ENCODE measurements at regions not wholly inside any gene's neighbourhood (a gene's known extent, or its start where the extent isn't known, plus 50 kb on each side); places are given as distances from the start of the nearest gene placed in this dataset.

- DNase-seq, result no peak
These were observed 801.7 kb downstream of the BRD1 start for GRCh38 chr22:49025791-49026493.

- DNase-seq, result no peak
These were observed 802.8 kb downstream of the BRD1 start for GRCh38 chr22:49024775-49025440.

- no peak for DNase-seq
These were observed 803.5 kb downstream of the BRD1 start for GRCh38 chr22:49023879-49024774.

GRCh38 chr22:49023161-49023878, 804.4 kb downstream of the BRD1 start:
- DNase-seq, result no peak

DNA sequence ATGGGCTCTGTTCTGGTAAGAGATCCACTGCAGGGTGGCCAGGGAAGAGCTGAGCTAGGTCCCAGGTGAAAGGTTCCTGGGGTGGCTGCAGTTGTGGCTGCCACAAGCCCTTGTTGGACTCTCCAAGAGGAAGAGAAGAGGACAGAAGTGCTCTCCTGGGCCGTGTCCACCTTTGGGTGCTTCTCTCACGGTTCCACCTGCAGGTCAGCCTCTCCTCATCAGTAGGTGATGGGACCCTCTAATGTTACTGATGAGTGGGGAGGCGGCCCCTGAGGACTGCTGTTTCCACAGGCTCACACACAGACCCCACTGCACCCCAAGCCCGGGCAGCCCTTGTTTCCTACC, 804.9 kb downstream of the BRD1 start:
- DNase-seq, result no peak

DNA sequence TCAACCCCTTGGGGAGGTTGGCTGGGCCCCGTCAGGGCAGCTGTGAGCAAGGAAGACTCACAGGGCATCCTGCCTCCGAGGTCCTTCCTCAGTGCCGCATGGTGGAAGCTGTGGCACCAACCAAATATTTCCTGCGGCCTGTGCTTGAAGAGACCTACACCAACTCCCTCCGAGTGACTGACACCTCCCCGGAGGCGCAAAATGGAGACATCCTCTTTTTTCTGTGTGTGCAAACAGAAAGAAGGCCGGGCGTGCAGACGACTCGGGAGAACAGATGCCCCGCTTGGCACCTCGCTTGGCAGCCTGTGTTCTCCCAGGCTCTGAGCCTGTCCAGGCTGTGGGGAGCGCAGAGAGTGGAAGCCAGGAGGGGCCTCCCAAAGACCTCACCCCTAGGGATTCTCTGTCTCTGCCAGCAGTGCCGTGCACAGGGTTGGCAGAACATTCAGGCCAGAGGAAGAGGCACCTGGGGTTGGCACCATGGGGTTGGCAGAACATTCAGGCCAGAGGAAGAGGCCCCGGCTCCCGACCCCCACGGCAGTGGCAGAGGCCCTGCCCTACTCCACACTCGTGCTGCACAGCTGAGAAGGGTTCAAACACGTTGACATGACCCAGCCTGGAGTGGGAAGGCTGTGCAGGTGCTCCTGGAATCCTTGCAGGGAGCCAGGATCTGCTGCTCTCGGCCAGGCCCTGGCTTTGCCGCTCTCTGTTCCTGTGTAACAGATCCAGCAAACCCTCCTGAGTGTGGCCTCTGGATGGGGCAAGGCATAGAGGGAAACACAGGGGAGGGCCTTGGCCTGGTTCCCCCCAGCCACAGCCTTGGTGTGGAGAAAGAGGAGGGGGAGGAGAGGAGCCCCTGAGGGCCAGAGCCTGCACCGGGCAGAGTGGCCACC, 805.5 kb downstream of the BRD1 start:
- DNase-seq, result no peak

DNA sequence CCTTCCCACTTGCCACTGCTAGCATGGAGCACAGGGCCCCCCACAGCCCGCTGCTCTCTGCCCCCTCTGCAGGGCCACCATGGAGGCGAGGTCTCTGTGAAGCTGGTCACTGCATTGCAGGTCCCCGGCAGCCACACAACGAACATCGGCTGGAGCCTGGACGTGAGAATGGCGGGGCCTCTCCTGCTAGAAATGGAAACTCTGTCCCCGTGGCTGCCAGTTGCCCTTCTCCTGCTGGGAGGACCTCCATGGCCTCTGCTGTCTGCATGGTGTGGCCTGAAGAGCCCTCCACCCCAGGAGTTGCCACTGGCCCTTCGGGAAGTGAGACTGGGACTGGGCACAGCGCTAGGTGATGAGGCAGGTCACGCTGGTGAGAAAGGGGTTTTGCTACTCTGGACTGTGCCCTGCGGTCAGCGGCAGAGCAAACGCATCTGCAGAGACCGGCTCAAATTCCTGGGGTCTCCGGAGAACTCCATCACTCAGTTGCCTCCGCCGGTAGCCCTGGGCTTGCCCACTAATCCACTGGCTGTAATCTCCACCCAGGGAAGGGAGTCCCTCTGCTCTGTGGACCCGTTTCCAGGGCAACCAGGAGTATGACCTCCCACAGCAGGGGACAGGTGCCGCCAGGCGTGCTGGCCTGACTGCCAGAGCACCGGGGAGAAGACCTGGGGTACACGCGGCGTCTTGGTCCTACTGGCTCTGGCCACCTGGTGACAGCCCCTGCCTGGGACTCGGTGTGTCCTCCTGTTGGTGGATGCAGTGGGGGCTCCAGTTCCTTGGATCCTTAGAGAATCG, 806.3 kb downstream of the BRD1 start:
- no peak for DNase-seq

- no peak for DNase-seq
These were observed 807.6 kb downstream of the BRD1 start for GRCh38 chr22:49019737-49020713.

DNA sequence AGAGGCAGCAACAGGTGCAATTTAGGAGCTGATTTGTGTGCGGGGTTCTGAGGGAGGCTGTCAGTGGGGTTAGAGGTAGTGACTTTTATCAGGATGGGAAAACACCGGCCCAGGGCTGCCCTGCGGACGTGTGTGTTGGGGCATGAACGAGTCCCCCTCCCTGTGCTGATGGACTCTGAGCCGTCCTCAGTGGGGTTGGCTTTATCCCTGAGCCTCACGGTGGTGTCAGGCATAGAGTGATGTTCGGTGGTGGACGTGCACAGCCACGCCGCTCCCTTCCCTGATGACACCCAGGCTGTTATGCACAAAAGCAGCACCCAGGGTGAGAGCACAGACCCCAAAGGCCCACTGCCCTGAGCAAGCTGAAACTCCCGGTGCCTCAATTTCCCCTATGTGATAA, 809.1 kb downstream of the BRD1 start:
- no peak for DNase-seq

GRCh38 chr22:49017482-49018329, 810.0 kb downstream of the BRD1 start:
- no peak for DNase-seq

- DNase-seq, result no peak
These were observed 810.7 kb downstream of the BRD1 start for GRCh38 chr22:49016909-49017481.

DNA sequence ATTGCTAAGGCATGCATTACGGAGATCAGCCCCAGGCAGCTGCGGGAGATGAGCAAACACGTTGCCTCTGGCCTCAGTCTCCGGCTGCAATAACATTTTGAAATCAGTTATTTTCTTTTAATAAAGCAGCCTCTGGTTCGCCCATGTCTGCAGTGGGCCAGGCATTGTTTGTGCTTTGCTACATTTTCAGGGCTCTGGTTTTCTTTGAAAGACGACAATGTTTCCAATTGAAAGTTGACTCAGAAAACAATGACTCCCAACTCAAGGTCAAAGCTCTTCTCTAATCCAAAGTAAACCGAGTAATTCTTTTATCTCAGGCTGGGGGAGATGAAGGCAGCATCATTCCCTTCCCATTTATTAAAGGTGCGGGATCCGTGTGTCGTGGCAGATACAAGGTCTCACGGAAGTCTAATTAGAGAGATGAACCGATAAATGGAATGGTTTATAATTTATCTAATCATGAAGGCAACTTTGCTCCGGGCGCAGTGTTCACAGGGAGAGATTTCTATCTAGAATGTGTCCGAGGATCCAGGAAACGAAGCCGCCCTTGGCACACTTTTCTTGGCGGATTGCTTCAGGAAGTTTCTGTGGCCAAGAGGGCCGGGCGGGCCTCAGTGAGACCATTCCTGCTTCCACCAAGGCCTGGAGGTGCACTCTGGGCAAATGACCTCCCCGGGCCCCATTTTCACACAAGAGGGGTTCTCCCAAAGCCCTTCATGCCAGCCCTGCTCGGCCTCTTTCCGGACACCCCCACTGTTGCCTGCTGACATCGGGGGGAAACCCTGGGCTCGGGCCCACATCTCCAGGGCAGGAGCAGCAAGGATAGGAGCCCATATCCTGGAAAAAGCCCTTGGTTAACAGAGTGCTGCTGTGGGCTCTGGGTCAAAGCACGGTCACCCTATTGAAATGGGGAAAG, 811.4 kb downstream of the BRD1 start:
- DNase-seq, result no peak

DNA sequence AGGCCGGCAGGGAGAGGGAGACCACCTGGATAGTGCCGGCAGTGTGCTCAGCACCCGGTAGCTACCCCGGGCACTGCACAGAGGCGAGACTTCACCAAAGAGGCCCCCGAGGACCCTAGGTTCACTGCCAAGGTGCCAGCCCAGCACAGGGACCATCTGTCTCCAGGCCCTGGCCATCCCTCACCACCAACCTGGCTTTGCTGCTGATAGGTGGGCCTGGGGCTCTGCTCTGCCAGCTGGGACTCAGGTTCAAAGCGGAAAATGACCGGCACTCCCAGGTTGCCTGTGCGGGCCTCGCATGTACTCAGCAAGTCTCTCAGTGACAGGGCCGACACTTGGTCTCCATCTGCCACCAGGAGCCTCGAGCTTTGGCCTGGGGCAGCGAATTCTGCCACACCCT, 812.2 kb downstream of the BRD1 start:
- no peak for DNase-seq

GRCh38 chr22:49014227-49015201, 813.2 kb downstream of the BRD1 start:
- no peak for DNase-seq

- DNase-seq, result no peak
These were observed 814.0 kb downstream of the BRD1 start for GRCh38 chr22:49013707-49014106.

DNA sequence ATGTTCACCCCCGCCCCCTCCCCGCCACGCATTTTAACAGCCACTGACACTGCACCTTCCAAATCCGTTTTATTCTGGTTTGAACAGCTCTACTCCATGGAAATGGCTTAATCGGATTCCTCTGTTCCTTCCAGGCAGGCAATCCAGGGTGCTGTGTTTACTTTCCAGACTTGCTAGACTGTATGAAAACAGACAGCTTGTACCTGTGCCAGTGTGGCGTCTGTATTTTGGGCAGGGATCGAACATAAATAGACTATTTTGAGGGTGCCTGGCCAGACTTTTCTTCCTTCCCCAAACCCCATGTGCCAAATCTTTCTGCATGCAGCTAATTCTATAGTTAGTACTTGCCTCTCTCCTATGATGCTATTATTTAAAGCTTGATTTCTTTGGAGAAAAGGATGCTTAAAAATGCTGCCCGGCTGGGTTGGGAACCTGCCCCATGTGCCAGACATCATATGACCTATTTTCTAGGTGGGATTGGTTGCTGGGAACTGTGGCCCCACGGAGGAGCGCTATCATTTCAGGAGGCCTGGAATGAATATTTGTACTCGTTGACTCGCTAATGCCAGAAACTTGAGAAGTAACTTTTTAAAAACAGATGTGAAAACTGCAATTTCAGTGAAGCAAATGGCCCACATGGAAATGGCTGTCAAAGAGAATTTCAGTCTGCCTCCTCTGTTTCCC, 814.8 kb downstream of the BRD1 start:
- no peak for DNase-seq
